Stimulated activated naive CD8-positive, alpha-beta T cell treated with anti-CD3 and anti-CD28 coated beads, Interleukin-15, amount 100 ng/mL, for 72 hours (primary cell): ENCODE measurements at regions not wholly inside any gene's neighbourhood (a gene's known extent, or its start where the extent isn't known, plus 50 kb on each side); places are given as distances from the start of the nearest gene placed in this dataset.

Experiments
- ATAC-seq: fragments of 150-1000 bp; cut with Tn5 transposase; 2 replicates; pipeline ENCODE4 v1.10.0; 2021; ENCODE audit warnings: mild to moderate bottlenecking, moderate library complexity
- DNase-seq, 2 donors: peaks; one replicate each; pipeline ENCODE4 v3.0.0; 2021 to 2022
- H3K27ac Mint-ChIP-seq, 2 donors: one replicate each; pipeline ENCODE4 v1.8.0; 2022; ENCODE audit warnings: mild to moderate bottlenecking in 2 of 2, mixed read lengths in 2 of 2, moderate library complexity in 2 of 2
- H3K27me3 Mint-ChIP-seq: one replicate; pipeline ENCODE4 v1.8.0; 2022; ENCODE audit warnings: mixed read lengths
- H3K4me1 Mint-ChIP-seq: one replicate; pipeline ENCODE4 v1.8.0; 2022; ENCODE audit warnings: mild to moderate bottlenecking, mixed read lengths
- H3K4me3 Mint-ChIP-seq, 2 donors: one replicate each; pipeline ENCODE4 v1.8.0; 2022; ENCODE audit warnings: mild to moderate bottlenecking in 2 of 2, mixed read lengths in 2 of 2, moderate library complexity in 1 of 2
- H3K9me3 Mint-ChIP-seq, 2 donors: one replicate each; pipeline ENCODE4 v1.8.0; 2022; ENCODE audit warnings: mixed read lengths in 2 of 2

GRCh38 chr9:86893811-86894490, 53.4 kb downstream of the GAS1 start:
- no peaks in the 10 kb centered on the region for H3K27me3 Mint-ChIP-seq
- no peaks in the 10 kb centered on the region for H3K9me3 Mint-ChIP-seq
- H3K27ac Mint-ChIP-seq = no peak overlapping the region
- no peaks in the 10 kb centered on the region for H3K4me1 Mint-ChIP-seq
- no peak for DNase-seq
- no peak for ATAC-seq
- no peak overlapping the region for H3K4me3 Mint-ChIP-seq

GRCh38 chr9:86892576-86892975, 54.7 kb downstream of the GAS1 start:
- H3K4me1 Mint-ChIP-seq = no peaks in the 10 kb centered on the region
- H3K27ac Mint-ChIP-seq = no peak overlapping the region
- no peak for DNase-seq
- no peak overlapping the region for H3K4me3 Mint-ChIP-seq
- no peak for ATAC-seq
- H3K27me3 Mint-ChIP-seq = peaks cover 7% of the 10 kb centered on the region
- no peaks in the 10 kb centered on the region for H3K9me3 Mint-ChIP-seq

GRCh38 chr9:86891886-86892437, 55.3 kb downstream of the GAS1 start:
- Mint-ChIP-seq H3K4me3 (no peak overlapping the region), H3K4me1 (no peaks in the 10 kb centered on the region), H3K27ac (no peak overlapping the region), H3K9me3 (no peaks in the 10 kb centered on the region), H3K27me3 (peaks cover 13% of the 10 kb centered on the region)
- DNase-seq (no peak), ATAC-seq (no peak)

GRCh38 chr9:86891091-86891490, 56.2 kb downstream of the GAS1 start:
- ATAC-seq (no peak), DNase-seq (no peak)
- H3K27me3 Mint-ChIP-seq = peaks cover 21% of the 10 kb centered on the region
- no peak overlapping the region for H3K27ac Mint-ChIP-seq
- no peaks in the 10 kb centered on the region for H3K9me3 Mint-ChIP-seq
- H3K4me1 Mint-ChIP-seq = no peaks in the 10 kb centered on the region
- no peak overlapping the region for H3K4me3 Mint-ChIP-seq

GRCh38 chr9:86885232-86885631, 62.1 kb downstream of the GAS1 start:
- Mint-ChIP-seq H3K9me3 (no peaks in the 10 kb centered on the region), H3K27ac (no peak overlapping the region), H3K27me3 (peaks cover 30% of the 10 kb centered on the region), H3K4me3 (no peak overlapping the region), H3K4me1 (no peaks in the 10 kb centered on the region)
- ATAC-seq = no peak
- no peak for DNase-seq

- DNase-seq = no peak
- no peak for ATAC-seq
These were observed 70.6 kb downstream of the GAS1 start for GRCh38 chr9:86876621-86877196.

GRCh38 chr9:86868616-86869015, 78.7 kb downstream of the GAS1 start:
- H3K27ac Mint-ChIP-seq = no peak overlapping the region
- DNase-seq = no peak
- peaks cover 14% of the 10 kb centered on the region for H3K27me3 Mint-ChIP-seq
- no peaks in the 10 kb centered on the region for H3K9me3 Mint-ChIP-seq
- no peak for ATAC-seq
- H3K4me3 Mint-ChIP-seq = no peak overlapping the region
- no peaks in the 10 kb centered on the region for H3K4me1 Mint-ChIP-seq

More at GRCh38 chr9:86876621-86877196, 70.6 kb downstream of the GAS1 start:
- Mint-ChIP-seq H3K9me3 (no peaks in the 10 kb centered on the region), H3K27ac (no peak overlapping the region), H3K4me3 (no peak overlapping the region), H3K4me1 (no peaks in the 10 kb centered on the region), H3K27me3 (peaks cover 33% of the 10 kb centered on the region)

- H3K27me3 Mint-ChIP-seq = peaks cover 11% of the 10 kb centered on the region
- no peak overlapping the region for H3K4me3 Mint-ChIP-seq
- DNase-seq (no peak), ATAC-seq (no peak)
- H3K27ac Mint-ChIP-seq = no peak overlapping the region
- H3K4me1 Mint-ChIP-seq = no peaks in the 10 kb centered on the region
- H3K9me3 Mint-ChIP-seq = no peaks in the 10 kb centered on the region
These were observed 79.4 kb downstream of the GAS1 start for GRCh38 chr9:86867804-86868313.

- Mint-ChIP-seq H3K9me3 (no peaks in the 10 kb centered on the region), H3K4me1 (no peaks in the 10 kb centered on the region), H3K4me3 (no peak overlapping the region), H3K27ac (no peak overlapping the region), H3K27me3 (peaks cover 8% of the 10 kb centered on the region)
- DNase-seq = no peak
- ATAC-seq = no peak
These were observed 81.4 kb downstream of the GAS1 start for GRCh38 chr9:86865952-86866351.

- ATAC-seq (no peak), DNase-seq (no peak)
- no peaks in the 10 kb centered on the region for H3K4me1 Mint-ChIP-seq
- no peak overlapping the region for H3K27ac Mint-ChIP-seq
- H3K9me3 Mint-ChIP-seq = no peaks in the 10 kb centered on the region
- peaks cover 28% of the 10 kb centered on the region for H3K27me3 Mint-ChIP-seq
- H3K4me3 Mint-ChIP-seq = no peak overlapping the region
These were observed 87.3 kb downstream of the GAS1 start for GRCh38 chr9:86860006-86860405.

- no peak for DNase-seq
- no peaks in the 10 kb centered on the region for H3K9me3 Mint-ChIP-seq
These were observed 88.2 kb downstream of the GAS1 start for GRCh38 chr9:86859056-86859455.

GRCh38 chr9:86858009-86858408, 89.3 kb downstream of the GAS1 start:
- no peak overlapping the region for H3K27ac Mint-ChIP-seq
- no peak overlapping the region for H3K4me3 Mint-ChIP-seq
- ATAC-seq = no peak
- no peaks in the 10 kb centered on the region for H3K4me1 Mint-ChIP-seq
- DNase-seq = no peak
- no peaks in the 10 kb centered on the region for H3K9me3 Mint-ChIP-seq
- H3K27me3 Mint-ChIP-seq = peaks cover 22% of the 10 kb centered on the region

More at GRCh38 chr9:86859056-86859455, 88.2 kb downstream of the GAS1 start:
- ATAC-seq = no peak
- H3K27me3 Mint-ChIP-seq = peaks cover 22% of the 10 kb centered on the region
- no peak overlapping the region for H3K27ac Mint-ChIP-seq
- no peaks in the 10 kb centered on the region for H3K4me1 Mint-ChIP-seq
- H3K4me3 Mint-ChIP-seq = no peak overlapping the region

- H3K4me3 Mint-ChIP-seq = no peak overlapping the region
- no peaks in the 10 kb centered on the region for H3K4me1 Mint-ChIP-seq
- ATAC-seq = no peak
- no peak for DNase-seq
- peaks cover 32% of the 10 kb centered on the region for H3K27me3 Mint-ChIP-seq
- peaks cover 0 to 9% of the 10 kb centered on the region in 2 donors for H3K9me3 Mint-ChIP-seq
- no peak overlapping the region for H3K27ac Mint-ChIP-seq
These were observed 91.0 kb downstream of the GAS1 start for GRCh38 chr9:86856259-86856658.

GRCh38 chr9:86854898-86855523, 92.3 kb downstream of the GAS1 start:
- no peaks in the 10 kb centered on the region for H3K4me1 Mint-ChIP-seq
- no peak for DNase-seq
- ATAC-seq = no peak
- no peak overlapping the region for H3K27ac Mint-ChIP-seq
- no peak overlapping the region for H3K4me3 Mint-ChIP-seq
- peaks cover 0 to 10% of the 10 kb centered on the region in 2 donors for H3K9me3 Mint-ChIP-seq
- peaks cover 29% of the 10 kb centered on the region for H3K27me3 Mint-ChIP-seq

- Mint-ChIP-seq H3K4me1 (no peaks in the 10 kb centered on the region), H3K4me3 (no peak overlapping the region), H3K27ac (no peak overlapping the region), H3K27me3 (peaks cover 6% of the 10 kb centered on the region), H3K9me3 (peaks cover 0 to 5% of the 10 kb centered on the region in 2 donors)
- DNase-seq = no peak
- ATAC-seq = no peak
These were observed 100.7 kb downstream of the GAS1 start for GRCh38 chr9:86846656-86847055.

GRCh38 chr9:86843206-86843605, 104.1 kb downstream of the GAS1 start:
- Mint-ChIP-seq H3K4me3 (no peak overlapping the region), H3K27ac (no peak overlapping the region)
- DNase-seq = no peak

More at GRCh38 chr9:86843206-86843605, 104.1 kb downstream of the GAS1 start:
- Mint-ChIP-seq H3K4me1 (no peaks in the 10 kb centered on the region), H3K9me3 (no peaks in the 10 kb centered on the region), H3K27me3 (no peaks in the 10 kb centered on the region)
- ATAC-seq = no peak
